Type B pancreatic cell (in vitro differentiated cells): ENCODE measurements at regions not wholly inside any gene's neighbourhood (a gene's known extent, or its start where the extent isn't known, plus 50 kb on each side); places are given as distances from the start of the nearest gene placed in this dataset.
"Not testable (repeated sequence)": the region's sequence is repeated elsewhere in the genome, so short reads cannot be mapped to it uniquely, and the experiment has no call there.

Experiments
- DNase-seq: peaks from one replicate; pipeline ENCODE4 v3.0.0; 2021; ENCODE audit warnings: mixed read lengths; ENCODE audit not compliant: unreplicated experiment; ENCODE audit errors: extremely low spot score
- H3K27ac Mint-ChIP-seq: 2 replicates; pipeline ENCODE4 v1.8.0; 2021; ENCODE audit warnings: mild to moderate bottlenecking, mixed read lengths
- H3K27me3 Mint-ChIP-seq: 2 replicates; pipeline ENCODE4 v1.8.0; 2021; ENCODE audit warnings: mixed read lengths
- H3K36me3 Mint-ChIP-seq: 2 replicates; pipeline ENCODE4 v1.8.0; 2021; ENCODE audit warnings: mixed read lengths
- H3K4me1 Mint-ChIP-seq: one replicate; pipeline ENCODE4 v1.8.0; 2021; ENCODE audit warnings: mixed read lengths; ENCODE audit not compliant: unreplicated experiment
- H3K4me3 Mint-ChIP-seq: 2 replicates; pipeline ENCODE4 v1.8.0; 2021; ENCODE audit warnings: mild to moderate bottlenecking, mixed read lengths
- H3K9me3 Mint-ChIP-seq: 2 replicates; pipeline ENCODE4 v1.8.0; 2021; ENCODE audit warnings: mixed read lengths
- TF ChIP-seq, protein P1 (sequence below): fragments of 200-600 bp; sonication (generic); conservative IDR thresholded peaks from 2 replicates; pipeline ENCODE4 v1.5.0; 2021; ENCODE audit warnings: antibody characterized with exemption, mild to moderate bottlenecking

DNA sequence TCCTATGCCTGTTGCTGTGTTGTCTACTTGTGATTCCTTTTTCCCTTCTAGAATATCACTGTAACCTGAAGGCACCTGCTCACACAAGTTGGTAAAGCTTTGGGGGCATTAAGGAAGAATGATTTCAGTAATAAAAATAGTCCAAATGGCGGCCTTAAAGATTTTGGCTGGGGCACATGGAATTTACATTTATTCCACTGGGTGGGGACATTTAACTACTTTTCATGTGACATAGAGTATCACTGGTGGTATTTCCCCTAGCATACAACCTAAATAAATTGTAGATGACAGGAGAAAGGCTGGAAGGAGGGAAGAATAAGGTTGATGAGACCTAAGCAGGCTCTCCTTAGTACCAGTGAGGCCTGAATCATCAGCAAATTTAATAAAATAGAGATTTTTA lies 121.8 kb upstream of the EDA2R start:
- H3K9me3 Mint-ChIP-seq: no peaks in the 10 kb centered on the region
- TF ChIP-seq, protein P1, sequence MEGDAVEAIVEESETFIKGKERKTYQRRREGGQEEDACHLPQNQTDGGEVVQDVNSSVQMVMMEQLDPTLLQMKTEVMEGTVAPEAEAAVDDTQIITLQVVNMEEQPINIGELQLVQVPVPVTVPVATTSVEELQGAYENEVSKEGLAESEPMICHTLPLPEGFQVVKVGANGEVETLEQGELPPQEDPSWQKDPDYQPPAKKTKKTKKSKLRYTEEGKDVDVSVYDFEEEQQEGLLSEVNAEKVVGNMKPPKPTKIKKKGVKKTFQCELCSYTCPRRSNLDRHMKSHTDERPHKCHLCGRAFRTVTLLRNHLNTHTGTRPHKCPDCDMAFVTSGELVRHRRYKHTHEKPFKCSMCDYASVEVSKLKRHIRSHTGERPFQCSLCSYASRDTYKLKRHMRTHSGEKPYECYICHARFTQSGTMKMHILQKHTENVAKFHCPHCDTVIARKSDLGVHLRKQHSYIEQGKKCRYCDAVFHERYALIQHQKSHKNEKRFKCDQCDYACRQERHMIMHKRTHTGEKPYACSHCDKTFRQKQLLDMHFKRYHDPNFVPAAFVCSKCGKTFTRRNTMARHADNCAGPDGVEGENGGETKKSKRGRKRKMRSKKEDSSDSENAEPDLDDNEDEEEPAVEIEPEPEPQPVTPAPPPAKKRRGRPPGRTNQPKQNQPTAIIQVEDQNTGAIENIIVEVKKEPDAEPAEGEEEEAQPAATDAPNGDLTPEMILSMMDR: peak; percentile 51
- H3K27ac Mint-ChIP-seq: no peak overlapping the region

DNA sequence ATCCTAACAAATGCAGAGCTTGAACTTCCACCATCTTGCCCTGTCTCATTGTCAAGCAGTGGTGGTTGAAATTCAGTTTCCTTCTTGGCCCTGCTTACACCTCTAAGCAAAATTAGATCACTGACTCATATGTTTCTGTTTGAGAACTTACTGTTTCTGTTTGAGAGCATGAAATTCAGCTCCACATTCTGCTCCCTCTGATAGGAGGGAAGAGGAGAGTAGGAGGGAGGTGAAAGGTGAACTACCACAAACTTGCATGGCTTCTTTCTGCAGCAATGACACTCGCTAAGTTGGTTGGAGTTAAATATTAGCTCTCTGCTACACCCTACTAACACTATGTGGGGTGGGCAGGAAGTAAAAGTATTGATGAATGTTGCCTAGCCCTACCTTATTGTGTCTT lies 117.8 kb upstream of the EDA2R start:
- H3K4me3 Mint-ChIP-seq: no peak overlapping the region
- H3K36me3 Mint-ChIP-seq: no peaks in the 10 kb centered on the region
- no peak overlapping the region for H3K27ac Mint-ChIP-seq
- DNase-seq: no peak
- TF ChIP-seq, protein P1: no peak
- H3K27me3 Mint-ChIP-seq: no peaks in the 10 kb centered on the region
- no peaks in the 10 kb centered on the region for H3K4me1 Mint-ChIP-seq
- H3K9me3 Mint-ChIP-seq: no peaks in the 10 kb centered on the region

More for the DNA sequence above, 121.8 kb upstream of the EDA2R start:
- H3K4me3 Mint-ChIP-seq: no peak overlapping the region
- DNase-seq: no peak
- no peaks in the 10 kb centered on the region for H3K36me3 Mint-ChIP-seq
- no peaks in the 10 kb centered on the region for H3K27me3 Mint-ChIP-seq
- H3K4me1 Mint-ChIP-seq: no peaks in the 10 kb centered on the region

DNA sequence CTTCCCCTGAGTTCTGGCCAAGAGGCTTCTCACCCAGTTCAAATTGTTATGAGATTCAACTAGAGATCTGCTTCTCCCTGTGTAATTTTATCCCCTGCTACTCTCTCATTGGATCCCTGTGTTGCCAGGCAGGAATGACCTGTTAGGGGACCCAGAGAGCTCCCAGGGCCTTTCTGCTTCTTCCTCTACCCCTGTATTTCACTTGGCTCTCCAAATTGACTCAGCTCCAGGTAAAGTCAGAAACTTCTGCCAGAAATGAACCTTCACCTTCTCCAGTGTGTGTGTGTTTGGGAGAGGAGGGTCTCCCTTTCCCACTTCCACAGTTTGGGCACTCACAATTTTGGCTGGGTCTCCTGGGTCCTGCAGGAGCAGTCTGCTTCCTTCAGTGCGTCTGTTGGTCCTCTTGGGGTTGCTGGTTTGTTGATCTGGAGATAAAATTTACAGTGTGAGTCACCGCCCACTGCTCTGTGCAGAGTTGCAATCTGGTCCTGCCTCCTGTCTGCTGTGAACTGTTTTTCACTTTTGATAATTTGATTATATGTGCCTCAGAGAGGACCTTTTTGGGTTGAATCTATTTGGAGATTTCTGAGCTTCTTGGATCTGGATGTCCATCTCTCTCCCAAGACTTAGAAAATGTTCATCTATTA lies 112.4 kb upstream of the EDA2R start:
- DNase-seq: no peak
- Mint-ChIP-seq H3K27me3 (no peaks in the 10 kb centered on the region), H3K4me1 (no peaks in the 10 kb centered on the region), H3K36me3 (no peaks in the 10 kb centered on the region), H3K27ac (no peak overlapping the region), H3K9me3 (no peaks in the 10 kb centered on the region), H3K4me3 (no peak overlapping the region)
- TF ChIP-seq, protein P1: no peak

DNA sequence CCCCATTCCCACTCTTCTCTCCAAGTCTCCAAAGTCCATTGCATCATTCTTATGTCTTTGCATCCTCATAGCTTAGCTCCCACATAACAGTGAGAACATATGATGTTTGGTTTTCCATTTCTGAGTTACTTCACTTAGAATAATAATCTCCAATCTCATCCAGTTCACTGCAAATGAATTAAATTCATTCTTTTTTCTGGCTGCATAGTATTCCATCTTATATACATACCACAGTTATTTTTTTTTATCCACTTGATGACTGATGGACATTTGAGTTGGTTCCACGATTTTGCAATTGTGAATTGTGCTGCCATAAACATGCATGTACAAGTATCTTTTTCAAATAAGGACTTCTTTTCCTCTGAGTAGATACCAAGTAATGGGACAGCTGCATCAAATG lies 105.6 kb upstream of the EDA2R start:
- H3K9me3 Mint-ChIP-seq, H3K27me3 Mint-ChIP-seq, H3K4me3 Mint-ChIP-seq, DNase-seq, H3K4me1 Mint-ChIP-seq, H3K27ac Mint-ChIP-seq, H3K36me3 Mint-ChIP-seq: not testable (repeated sequence)

DNA sequence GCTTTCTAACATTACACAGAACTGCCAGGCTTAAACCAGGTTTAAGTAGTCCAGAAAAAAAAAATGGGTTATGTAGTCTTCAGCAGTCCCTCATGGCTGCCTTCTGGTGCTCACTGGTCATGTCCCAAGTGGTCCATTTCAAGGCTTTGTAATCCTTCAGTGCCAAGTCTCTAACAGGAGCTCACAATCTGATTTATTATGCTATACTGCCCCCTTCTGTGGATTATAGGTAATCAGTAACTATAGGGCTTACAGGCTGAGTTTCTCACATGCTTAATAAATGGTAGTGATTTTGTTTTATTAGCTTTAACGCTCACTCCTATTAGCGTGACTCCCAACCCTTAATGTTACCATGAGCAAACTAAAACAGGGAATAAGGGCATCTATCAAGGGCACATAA lies 92.5 kb upstream of the EDA2R start:
- H3K27me3 Mint-ChIP-seq: no peaks in the 10 kb centered on the region
- no peaks in the 10 kb centered on the region for H3K9me3 Mint-ChIP-seq
- DNase-seq: no peak

DNA sequence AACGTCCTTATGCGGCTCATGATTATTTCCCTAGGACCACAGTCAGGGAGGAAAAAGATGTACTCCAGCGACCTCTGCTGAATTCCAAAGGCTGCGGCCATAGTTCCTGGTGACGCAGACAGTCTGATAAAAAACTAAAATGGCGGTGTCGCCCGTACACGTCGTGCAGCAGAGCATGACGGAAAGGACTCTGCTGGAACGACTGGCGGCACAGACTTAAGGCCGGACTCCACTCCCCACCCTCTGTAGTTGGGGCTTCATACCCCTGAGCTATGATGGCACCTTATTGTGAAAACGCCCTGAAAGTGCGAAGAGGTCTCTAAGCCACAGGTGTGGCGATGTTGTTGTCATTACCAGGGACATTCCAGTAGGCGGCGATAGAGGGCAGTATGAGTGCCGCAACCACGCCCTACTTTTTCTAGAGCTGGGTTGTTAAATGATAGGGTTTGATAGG lies 90.0 kb upstream of the EDA2R start:
- Mint-ChIP-seq H3K27ac (peak overlapping the region; percentile 91), H3K4me1 (no peaks in the 10 kb centered on the region)

More for the DNA sequence above, 92.5 kb upstream of the EDA2R start:
- Mint-ChIP-seq H3K36me3 (no peaks in the 10 kb centered on the region), H3K27ac (no peak overlapping the region), H3K4me1 (no peaks in the 10 kb centered on the region), H3K4me3 (no peak overlapping the region)
- TF ChIP-seq, protein P1: peak; percentile 68

More for the DNA sequence above, 90.0 kb upstream of the EDA2R start:
- TF ChIP-seq, protein P1: peak; percentile 86
- Mint-ChIP-seq H3K27me3 (no peaks in the 10 kb centered on the region), H3K36me3 (no peaks in the 10 kb centered on the region), H3K9me3 (no peaks in the 10 kb centered on the region), H3K4me3 (peak overlapping the region; percentile 91)
- DNase-seq: no peak
